ENCODE measurements at regions not wholly inside any gene's neighbourhood (a gene's known extent, or its start where the extent isn't known, plus 50 kb on each side); places are given as distances from the start of the nearest gene placed in this dataset.
"Not testable (repeated sequence)": the region's sequence is repeated elsewhere in the genome, so short reads cannot be mapped to it uniquely, and the experiment has no call there.

DNA sequence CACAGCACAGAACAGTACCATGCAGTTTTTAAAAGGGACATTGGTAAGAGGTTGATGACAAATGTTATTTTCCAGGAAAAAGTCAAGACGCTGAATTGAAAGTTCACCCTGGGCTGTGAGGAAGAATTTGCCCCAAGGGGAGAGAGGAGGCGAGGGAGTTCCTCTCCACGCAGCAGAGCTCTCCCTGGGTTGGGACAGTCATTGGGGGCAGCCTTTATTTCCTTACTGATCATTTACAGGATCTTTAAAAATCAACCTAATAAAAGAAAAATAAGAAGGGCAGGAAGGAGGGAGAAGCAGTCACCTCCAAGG lies 49.9 kb upstream of the WNT7B start:
- no peak for DNase-seq (ENCODE audit: low read depth, low spot score)

- DNase-seq (ENCODE audit: low read depth, low spot score) = no peak
Observed at GRCh38 chr22:46027211-46028105, 50.5 kb upstream of the WNT7B start.

DNA sequence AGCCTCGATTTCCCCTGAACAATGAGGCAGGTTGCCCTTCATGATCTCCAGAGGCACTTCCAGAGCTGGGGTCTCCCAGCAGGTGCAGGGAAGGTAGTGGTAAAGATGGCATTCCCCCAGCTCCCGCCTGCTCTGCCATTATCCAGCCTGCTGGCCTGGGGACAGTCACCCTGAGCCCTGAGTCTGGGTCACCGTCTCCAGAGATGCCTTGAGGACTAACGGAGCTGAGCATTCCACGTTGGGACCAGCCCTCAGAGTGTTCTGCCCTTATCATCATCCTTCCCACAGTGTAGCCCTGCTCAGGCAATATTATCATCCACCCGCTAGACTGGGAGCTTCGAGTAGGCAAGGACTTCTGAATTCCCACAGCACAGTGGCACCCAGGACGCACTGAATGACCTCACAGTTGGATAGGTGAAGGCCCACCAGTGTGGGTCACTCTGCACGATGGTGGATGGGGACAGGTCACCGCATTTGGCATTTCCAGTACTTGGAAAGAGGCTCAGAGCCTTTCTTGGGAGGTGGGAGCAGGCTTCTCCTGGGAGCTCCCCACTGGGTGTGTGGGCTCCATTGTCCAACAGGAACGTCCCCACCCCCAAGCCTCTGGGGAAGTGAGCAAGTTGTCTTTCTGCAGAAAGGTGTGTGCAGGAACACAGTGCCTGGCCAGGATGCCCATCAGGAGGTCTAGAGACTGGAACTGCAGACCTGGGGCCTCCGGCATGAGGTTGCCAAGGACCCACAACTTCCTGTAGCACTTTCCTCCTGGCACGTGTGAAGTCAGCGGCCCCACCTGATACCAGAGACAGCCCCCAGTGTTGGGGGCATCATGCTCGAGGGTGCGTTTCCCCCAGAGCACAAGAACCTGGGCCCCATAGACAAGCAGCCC lies 51.4 kb upstream of the WNT7B start:
- no peak for DNase-seq (ENCODE audit: low read depth, low spot score)

DNA sequence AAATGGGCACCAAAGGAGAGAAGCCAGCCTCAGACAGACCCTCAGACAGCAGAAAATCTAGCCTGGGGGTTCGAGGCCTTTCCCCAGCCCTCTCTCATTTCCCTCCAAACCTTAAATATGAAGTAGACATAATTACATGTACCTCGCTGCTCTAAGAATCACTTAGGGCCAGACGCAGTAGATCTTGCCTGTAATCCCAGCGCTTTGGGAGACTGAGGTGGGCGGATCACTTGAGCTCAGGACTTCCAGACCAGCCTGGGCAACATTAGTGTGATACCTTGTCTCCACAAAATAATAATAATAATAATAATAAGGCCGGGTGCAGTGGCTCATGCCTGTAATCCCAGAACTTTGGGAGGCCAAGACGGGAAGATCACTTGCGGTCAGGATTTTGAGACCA lies 52.1 kb upstream of the WNT7B start:
- no peak for DNase-seq (ENCODE audit: low read depth, low spot score)

DNA sequence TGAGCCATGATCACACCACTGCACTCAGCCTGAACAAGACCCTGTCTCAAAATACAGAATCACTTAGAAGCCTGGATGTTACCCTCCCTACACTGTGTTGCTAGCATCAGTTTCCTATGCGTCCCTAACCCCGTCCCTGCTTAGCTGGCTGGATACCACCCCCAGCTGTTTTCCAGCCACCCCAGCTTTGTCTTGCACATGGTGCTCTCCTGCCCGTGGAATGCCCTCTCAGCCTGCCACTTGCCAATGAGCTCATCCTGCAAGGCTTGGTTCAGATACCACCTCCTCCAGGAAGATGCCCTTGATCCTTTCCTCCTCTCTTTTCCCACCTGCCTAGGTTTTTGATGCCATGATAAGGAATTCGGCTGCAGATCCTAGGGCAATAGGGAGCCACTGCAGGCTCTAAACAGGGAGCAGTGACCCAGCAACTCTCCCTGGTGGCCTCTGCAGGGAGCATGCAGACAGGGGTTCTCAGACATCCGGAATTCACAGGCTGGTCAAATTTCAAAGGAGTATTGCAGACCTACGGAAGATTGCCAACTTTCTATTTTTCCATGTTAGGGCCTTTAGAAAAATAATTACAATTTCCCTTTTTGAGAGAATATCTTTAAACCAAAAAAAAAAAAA lies 52.7 kb upstream of the WNT7B start:
- no peak for DNase-seq (ENCODE audit: low read depth, low spot score)

DNA sequence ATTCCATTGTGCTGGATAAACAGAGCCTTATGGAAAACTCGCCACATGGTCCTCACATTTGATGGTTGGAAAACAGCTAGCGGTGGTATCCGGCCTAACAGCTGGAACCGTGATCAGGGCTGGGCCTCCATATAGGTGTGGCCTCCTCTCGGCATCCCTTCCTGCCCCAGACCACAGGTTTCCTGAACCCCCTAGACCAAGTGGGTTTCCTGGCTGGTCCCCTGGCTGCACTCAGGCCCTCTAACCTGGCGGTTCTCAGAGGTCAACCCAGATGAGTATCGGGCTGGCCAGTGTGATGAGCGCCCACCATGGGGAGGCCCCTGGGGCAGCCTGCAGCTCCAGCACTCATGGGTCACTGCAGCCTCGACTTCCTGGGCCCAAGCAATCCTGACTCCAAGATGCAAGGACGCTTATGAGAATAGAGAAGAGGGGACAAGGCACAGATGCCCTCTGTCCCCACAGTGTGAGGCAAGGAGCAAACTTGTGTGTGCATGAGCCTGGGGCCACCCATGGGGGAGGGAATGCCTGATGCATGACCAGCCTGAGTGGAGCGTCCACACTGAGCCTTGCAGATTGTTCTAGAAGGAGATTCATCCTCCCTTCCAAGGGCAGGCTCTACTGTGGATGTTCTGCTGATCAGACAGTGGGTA lies 53.4 kb upstream of the WNT7B start:
- no peak for DNase-seq (ENCODE audit: low read depth, low spot score)

- no peak for DNase-seq (ENCODE audit: low read depth, low spot score)
Observed at GRCh38 chr22:46031066-46031465, 54.1 kb upstream of the WNT7B start.

GRCh38 chr22:46031557-46031956 lies 54.6 kb upstream of the WNT7B start:
- DNase-seq (ENCODE audit: low read depth, low spot score) = no peak

GRCh38 chr22:46031965-46032851 lies 55.2 kb upstream of the WNT7B start:
- DNase-seq (ENCODE audit: low read depth, low spot score) = no peak

DNA sequence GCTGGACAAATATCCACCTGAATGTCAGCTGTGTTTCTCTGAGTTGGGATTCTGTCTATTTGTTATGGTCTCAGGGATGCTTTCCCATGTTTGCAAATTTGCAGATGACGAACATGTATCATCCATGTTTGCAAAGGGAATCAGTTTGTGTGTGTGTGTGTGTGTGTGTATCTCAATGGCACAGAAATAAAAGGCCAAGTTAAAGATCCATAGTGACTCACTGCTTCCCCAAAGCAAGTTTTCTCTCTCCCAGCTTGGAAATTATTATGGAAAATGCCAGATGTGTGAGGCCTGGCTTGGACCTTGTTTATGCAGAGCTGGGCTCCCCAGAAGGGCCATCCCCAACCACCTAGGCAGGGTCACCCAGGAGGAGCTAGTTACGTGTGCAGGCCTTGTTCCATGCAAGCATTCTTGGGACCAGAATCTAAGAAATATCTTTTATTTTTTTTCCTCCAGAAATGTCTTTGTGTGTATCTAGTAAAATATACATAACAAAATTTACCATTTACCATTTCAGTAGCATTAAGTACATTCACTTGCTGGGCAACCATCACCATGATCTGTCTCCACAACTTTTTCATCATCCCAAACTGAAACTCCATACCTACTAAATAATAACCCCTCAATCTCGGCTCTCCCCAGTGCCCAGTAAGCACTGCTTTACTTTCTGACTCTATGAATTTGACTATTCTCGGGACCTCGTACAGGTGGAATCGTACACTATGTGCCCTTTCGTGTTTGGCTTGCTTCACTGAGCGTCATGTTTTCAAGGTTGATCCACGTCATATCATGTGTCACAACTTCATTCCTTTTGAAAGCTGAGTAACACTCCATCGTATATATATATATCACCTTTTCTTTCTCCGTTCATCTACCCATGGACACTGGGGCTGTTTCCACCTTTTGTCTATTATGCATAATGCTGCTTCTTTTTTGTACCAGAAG lies 56.6 kb upstream of the WNT7B start:
- DNase-seq (ENCODE audit: low read depth, low spot score) = no peak

GRCh38 chr22:46034480-46034879 lies 57.5 kb upstream of the WNT7B start:
- DNase-seq (ENCODE audit: low read depth, low spot score) = not testable (repeated sequence)

DNA sequence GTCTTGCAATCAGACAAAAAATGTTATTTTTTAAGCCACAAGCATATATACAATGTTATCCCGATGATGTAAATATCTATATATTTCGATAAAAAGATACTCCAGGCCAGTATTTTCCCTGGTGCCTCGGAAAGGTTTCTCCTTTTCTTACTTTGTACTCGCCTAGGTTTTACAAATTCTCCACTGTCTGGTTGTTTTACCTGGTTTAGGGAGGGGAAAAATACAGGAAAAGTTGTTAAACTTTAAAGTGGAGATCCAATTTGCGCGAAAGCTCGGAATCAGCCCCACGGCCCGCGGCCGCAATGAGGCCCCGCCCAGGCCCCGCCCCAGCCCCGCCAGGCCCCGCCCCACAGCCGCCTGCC lies 58.4 kb upstream of the WNT7B start:
- DNase-seq (ENCODE audit: low read depth, low spot score) = no peak

- peak; percentile 98 for DNase-seq (ENCODE audit: low read depth, low spot score)
Observed at GRCh38 chr22:46035742-46036557, 59.0 kb upstream of the WNT7B start.

DNA sequence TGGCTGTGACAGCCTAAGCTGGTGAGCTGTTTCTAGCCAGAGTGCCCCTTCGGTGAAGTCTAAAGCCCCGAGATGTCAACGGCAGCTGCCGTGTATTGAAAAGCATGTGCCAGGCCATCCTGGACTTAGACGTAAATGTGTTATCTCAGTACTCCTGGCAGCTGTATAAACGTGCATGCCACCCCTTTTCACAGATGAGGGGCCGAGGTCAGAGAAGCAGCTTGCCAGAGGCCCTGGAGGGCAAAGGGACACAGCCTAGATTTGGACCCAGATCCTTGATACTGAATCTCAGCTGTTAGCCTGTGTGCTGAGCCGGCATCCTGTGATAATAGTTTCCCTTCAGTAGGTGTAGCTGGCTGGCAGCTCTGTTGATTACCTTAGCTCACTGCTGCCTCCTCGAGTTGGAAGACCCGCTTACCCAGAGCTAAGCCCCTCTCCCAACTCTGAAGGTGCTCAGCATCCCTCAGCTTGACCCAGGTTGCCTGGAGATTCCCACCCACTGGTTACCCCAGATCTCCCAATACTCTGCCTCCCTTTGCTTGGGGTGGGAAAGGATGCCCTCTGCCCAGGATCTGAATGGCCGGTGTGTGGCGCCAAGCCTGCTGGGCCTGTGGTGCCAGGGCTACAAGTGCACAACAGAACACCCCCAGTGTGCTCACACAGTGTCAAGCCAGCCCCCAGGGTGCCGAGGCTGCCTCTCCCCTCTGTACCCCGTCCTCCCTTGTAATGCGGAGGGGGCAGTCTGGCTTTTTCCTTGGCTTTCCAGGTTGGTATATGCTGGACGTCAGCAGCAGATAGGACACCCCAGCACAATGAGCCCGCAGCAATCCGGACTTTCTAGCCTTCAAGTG lies 59.8 kb upstream of the WNT7B start:
- no peak for DNase-seq (ENCODE audit: low read depth, low spot score)

- DNase-seq (ENCODE audit: low read depth, low spot score) = no peak
Observed at GRCh38 chr22:46038174-46038487, 61.2 kb upstream of the WNT7B start.

DNA sequence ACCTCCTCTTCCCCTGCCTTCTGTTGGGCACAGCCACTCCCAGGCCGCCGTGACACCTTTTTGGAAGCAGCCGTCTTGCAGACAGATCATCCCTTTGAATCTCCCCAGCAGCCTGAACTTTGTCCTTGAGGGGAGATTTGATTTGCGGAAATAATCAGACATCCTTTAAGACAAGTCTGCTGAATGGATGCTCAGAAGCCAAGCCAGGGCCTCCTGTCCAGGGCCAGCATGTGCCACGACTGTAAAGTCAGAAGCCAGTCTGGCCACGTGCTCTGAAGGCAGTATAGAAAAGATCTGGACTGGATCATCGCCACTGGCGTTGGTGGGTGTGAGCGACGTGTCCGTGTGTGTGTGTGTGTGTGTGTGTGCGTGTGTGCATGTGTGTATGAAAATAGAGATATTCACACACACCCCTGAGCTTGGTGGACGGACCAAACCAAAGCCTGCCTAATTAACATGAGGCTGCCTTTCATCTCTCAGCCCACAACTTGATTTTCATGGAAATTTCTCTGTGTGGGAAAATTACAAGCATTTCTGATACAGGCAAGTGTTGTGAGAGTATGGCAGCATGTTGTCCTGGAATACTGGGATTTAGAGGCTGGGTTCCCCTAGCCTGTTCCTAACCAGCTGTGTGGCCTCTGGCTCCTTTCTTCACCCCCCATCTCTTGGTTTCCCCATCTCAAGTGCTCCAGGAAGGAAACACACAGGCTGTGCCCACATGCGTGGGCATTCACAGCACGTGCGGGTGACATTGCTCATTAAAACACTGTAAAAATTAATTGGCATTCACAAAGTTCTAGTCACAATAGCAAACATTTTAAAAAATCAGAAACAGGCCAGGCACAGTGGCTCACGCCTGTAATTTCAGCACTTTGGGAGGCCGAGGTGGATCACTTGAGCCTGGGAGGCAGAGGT lies 61.8 kb upstream of the WNT7B start:
- DNase-seq (ENCODE audit: low read depth, low spot score) = no peak

DNA sequence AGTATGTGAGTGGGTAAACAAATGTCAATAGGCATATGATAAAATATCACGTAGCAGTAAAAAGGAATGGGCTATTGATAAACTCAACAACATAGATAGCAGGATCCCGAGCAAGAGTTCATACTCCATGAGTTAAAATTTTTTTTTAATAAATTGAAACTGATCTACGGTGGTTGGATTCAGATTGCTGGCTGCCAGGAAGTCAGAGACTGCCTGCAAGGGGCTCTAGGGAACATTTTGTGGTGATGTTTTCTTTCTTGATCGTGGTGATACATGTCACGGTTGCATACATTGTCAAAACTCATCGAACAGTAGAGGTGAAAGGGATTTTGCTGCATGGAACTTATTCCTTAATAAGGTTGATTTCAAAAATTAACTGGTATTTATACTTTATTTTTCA lies 62.6 kb upstream of the WNT7B start:
- DNase-seq (ENCODE audit: low read depth, low spot score) = no peak

Measured in brain pericyte (primary cell).